ENCODE measurements at regions not wholly inside any gene's neighbourhood (a gene's known extent, or its start where the extent isn't known, plus 50 kb on each side); places are given as distances from the start of the nearest gene placed in this dataset.
"Not testable (repeated sequence)": the region's sequence is repeated elsewhere in the genome, so short reads cannot be mapped to it uniquely, and the experiment has no call there.

GRCh38 chr14:106703651-106704050, 1177.3 kb downstream of the TMEM121 start:
- TF ChIP-seq POLR2A (IDR thresholded peaks at IDR 0.05; ENCODE audit: low read depth, low read length); CTCF (IDR thresholded peaks at IDR 0.05; ENCODE audit: extremely low read depth in 1 of 2, insufficient read depth in 1 of 2, low read depth in 1 of 2, low read length in 2 of 2); MAX (IDR thresholded peaks at IDR 0.05; ENCODE audit: insufficient read depth, insufficient read length); MYC (IDR thresholded peaks at IDR 0.05; ENCODE audit: low read depth, low read length); EZH2 (IDR thresholded peaks at IDR 0.05; ENCODE audit: borderline replicate concordance, low read depth, low read length, severe bottlenecking); POLR2AphosphoS5 (IDR thresholded peaks at IDR 0.05; ENCODE audit: insufficient read depth, low read depth, low read length); GATA2 (IDR thresholded peaks at IDR 0.05; ENCODE audit: insufficient read depth, insufficient read length, low read depth, low read length); FOS (IDR thresholded peaks at IDR 0.05; ENCODE audit: borderline replicate concordance, insufficient read depth, low read length); JUN (IDR thresholded peaks at IDR 0.05; ENCODE audit: borderline replicate concordance, insufficient read depth, insufficient read length, low read depth): not testable (repeated sequence)

Data from endothelial cell of umbilical vein (primary cell).